ENCODE measurements at regions not wholly inside any gene's neighbourhood (a gene's known extent, or its start where the extent isn't known, plus 50 kb on each side); places are given as distances from the start of the nearest gene placed in this dataset.
"Not testable (repeated sequence)": the region's sequence is repeated elsewhere in the genome, so short reads cannot be mapped to it uniquely, and the experiment has no call there.

DNA sequence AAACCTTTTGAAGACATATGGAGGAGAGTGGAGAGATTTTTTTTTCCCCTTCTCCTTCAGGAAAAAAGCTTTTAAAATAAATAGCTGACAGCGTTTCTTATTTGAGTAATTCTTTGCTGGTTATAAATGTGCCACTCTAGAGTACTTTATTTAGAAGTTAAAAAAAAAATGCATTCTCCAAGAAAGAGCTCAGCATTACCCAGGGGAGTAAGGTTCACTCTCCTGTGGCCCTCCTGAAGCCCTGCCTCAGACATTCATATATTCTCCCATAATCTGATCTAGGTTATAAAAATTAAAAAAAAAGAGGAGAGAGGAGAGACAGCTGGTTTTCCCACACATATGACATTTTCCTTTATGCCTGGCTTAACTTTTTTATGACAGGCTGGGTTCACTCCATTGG lies 545.2 kb upstream of the CADM1 start:
- no peak overlapping the region for H3K4me3 ChIP-seq (ENCODE audit: low read depth, low read length)
- TF ChIP-seq CTCF (IDR thresholded peaks at IDR 0.05; ENCODE audit: low read depth, low read length), result no peak

GRCh38 chr11:116046127-116046526 lies 541.9 kb upstream of the CADM1 start:
- no peak overlapping the region for H3K4me3 ChIP-seq (ENCODE audit: low read depth, low read length)
- no peak for TF ChIP-seq CTCF (IDR thresholded peaks at IDR 0.05; ENCODE audit: low read depth, low read length)

- no peak for TF ChIP-seq CTCF (IDR thresholded peaks at IDR 0.05; ENCODE audit: low read depth, low read length)
- no peak overlapping the region for H3K4me3 ChIP-seq (ENCODE audit: low read depth, low read length)
These were observed 540.7 kb upstream of the CADM1 start for GRCh38 chr11:116044941-116045340.

DNA sequence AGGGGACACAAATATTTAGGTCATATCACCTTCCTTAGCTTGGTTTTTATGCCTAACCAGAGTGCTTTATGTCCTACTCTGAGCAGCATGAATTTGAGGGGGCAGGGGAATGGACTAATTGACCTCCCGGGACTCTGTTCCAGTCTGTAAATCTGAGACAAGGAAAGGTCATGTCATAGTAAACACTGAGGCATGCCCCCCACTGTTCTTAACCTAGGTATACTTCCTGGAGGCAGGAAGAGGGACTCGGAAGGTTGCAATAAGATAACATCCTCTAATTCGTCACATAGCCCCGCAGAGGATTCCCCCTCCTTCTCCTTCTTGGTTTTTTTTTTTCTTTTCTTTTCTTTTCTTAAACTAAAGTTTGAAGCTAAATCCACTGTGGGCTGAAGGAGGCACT lies 540.3 kb upstream of the CADM1 start:
- H3K4me3 ChIP-seq (ENCODE audit: low read depth, low read length), result no peak overlapping the region
- TF ChIP-seq CTCF (IDR thresholded peaks at IDR 0.05; ENCODE audit: low read depth, low read length), result no peak

- TF ChIP-seq CTCF (IDR thresholded peaks at IDR 0.05; ENCODE audit: low read depth, low read length), result no peak
- H3K4me3 ChIP-seq (ENCODE audit: low read depth, low read length), result no peak overlapping the region
These were observed 539.6 kb upstream of the CADM1 start for GRCh38 chr11:116043857-116044256.

DNA sequence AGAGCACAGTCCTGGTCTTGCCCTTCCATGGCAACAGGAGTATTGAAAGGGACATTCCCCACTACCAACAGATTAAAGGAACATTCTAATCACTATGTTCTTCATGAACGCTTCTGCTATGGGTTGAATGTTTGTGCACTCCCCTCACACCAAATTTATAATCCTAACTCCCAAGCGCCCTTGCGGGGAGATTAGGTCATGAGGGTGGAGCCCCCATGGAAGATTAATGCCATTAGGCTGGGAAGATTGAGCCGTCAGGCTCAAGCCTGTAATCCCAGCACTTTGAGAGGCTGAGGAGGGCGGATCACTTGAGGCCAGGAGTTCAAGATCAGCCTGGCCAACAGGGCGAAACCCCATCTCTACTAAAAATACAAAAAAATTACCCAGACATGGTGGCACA lies 538.8 kb upstream of the CADM1 start:
- not testable (repeated sequence) for H3K4me3 ChIP-seq (ENCODE audit: low read depth, low read length)

DNA sequence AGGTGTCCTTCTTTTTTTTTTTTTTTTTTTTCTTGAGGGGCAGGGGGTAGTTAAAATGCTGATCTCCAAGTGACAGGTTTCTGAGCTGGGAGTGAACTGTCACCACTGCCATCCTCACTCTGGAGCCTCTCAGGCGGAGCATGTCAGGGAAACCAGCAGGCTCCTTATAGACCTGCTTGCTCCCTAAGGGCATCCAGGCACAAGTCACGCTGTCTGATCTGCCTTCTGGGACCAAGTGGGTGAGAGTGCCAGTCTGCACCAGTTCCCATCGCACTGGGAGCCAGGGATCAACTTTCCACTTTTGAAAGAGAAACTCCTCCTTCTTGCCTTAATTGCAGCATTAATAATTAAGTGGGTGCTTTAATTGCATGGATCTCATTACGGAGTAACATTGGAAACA lies 537.9 kb upstream of the CADM1 start:
- no peak for TF ChIP-seq CTCF (IDR thresholded peaks at IDR 0.05; ENCODE audit: low read depth, low read length)
- no peak overlapping the region for H3K4me3 ChIP-seq (ENCODE audit: low read depth, low read length)

DNA sequence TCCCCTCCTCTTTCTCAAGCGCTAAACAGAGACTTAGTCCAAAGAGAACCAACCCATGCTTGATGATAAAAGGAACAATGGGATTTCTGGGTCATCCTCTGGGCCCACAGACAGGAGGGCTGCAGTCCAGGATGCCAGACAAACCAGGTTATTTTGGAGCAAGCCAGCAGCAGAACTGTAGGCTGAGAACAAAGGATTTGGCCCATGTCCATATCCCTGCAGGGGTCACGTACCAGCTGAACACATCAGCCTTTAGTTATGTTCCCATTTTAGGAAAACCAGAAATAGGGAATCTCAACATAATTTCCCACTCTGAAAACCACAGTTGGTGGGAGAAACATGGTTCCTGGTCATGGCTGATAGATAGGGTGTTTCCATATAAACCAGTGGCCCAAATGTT lies 533.6 kb upstream of the CADM1 start:
- TF ChIP-seq CTCF (IDR thresholded peaks at IDR 0.05; ENCODE audit: low read depth, low read length), result no peak
- H3K4me3 ChIP-seq (ENCODE audit: low read depth, low read length), result no peak overlapping the region
